Peyer's patch (tissue), 4 donors: ENCODE measurements at regions not wholly inside any gene's neighbourhood (a gene's known extent, or its start where the extent isn't known, plus 50 kb on each side); places are given as distances from the start of the nearest gene placed in this dataset.
"Not testable (repeated sequence)": the region's sequence is repeated elsewhere in the genome, so short reads cannot be mapped to it uniquely, and the experiment has no call there.

Source experiments
- DNase-seq, 3 donors: peaks; one replicate each; pipeline ENCODE4 v3.0.0-alpha.2; 2017 to 2019
- H3K27ac ChIP-seq, 4 donors: fragments of 200-600 bp; sonication (generic); one replicate each; pipeline ENCODE4 v1.5.1; 2016 to 2019
- H3K27me3 ChIP-seq, 2 donors: fragments of 200-600 bp; sonication (generic); one replicate each; pipeline ENCODE4 v1.5.1; 2019
- H3K36me3 ChIP-seq, 3 donors: fragments of 200-600 bp; sonication (generic); one replicate each; pipeline ENCODE4 v1.5.1; 2016 to 2019
- H3K4me1 ChIP-seq, 4 donors: fragments of 200-600 bp; sonication (generic); one replicate each; pipeline ENCODE4 v1.5.1; 2016 to 2019
- H3K4me3 ChIP-seq, 4 donors: fragments of 200-600 bp; sonication (generic); 1 replicate in 3 of 4; 2 replicates in 1 of 4; pipeline ENCODE4 v1.5.1; 2016 to 2019; ENCODE audit warnings: mild to moderate bottlenecking in 1 of 4
- H3K9me3 ChIP-seq, 4 donors: fragments of 200-600 bp; sonication (generic); one replicate each; pipeline ENCODE4 v1.5.1; 2016 to 2019; ENCODE audit warnings: mild to moderate bottlenecking in 1 of 4

DNA sequence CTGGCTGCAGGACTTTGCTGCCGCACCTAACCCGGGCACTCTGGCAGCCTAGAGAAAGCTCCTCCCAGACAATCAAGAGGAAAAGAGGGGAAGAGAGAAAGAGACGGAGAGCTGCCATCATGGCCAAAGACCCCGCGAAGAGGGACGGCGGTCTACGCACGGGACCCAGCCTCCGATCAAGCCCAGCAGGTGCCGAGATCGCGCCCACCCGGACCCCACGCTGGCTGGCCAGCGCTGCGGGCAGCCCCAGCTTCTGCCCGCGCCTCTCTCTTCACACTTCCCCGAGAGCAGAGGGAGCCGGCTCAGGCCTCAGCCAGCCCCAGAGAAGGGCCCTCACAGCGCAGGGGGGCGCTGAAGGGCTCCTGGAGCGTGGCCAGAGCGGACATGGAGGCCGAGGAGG is 413.5 kb upstream of the POTED start:
- H3K4me3 ChIP-seq, H3K27me3 ChIP-seq, H3K4me1 ChIP-seq: not testable (repeated sequence)

DNA sequence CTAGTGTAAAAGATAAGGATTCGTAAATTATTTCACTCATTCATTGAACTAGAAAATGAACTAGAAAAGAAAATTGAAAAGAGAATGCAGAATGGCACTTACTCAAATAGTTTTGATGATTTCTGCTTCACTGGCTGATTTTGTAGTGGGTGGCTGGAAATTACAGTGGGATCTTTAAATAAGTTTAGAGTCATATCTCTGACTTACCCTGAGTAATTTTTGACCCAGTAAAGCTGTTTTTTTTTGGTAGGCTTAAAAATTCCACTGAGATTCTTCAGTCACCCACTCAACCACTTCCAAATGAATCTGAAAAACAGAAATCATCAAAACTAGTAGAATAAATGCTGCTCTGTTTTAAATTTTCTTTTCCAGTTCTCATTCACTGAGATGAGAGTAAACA is 404.2 kb upstream of the POTED start:
- not testable (repeated sequence) for H3K36me3 ChIP-seq, DNase-seq, H3K9me3 ChIP-seq, H3K4me3 ChIP-seq, H3K4me1 ChIP-seq, H3K27me3 ChIP-seq, H3K27ac ChIP-seq

More for the DNA sequence above, 413.5 kb upstream of the POTED start:
- peak in 1 of 3 donors; percentile 19 for DNase-seq
- not testable (repeated sequence) for H3K27ac ChIP-seq, H3K36me3 ChIP-seq, H3K9me3 ChIP-seq
